Subcutaneous abdominal adipose tissue (tissue), 5 donors: ENCODE measurements at regions not wholly inside any gene's neighbourhood (a gene's known extent, or its start where the extent isn't known, plus 50 kb on each side); places are given as distances from the start of the nearest gene placed in this dataset.
"Not testable (repeated sequence)": the region's sequence is repeated elsewhere in the genome, so short reads cannot be mapped to it uniquely, and the experiment has no call there.

Experiments used
- H3K27ac ChIP-seq: one replicate; pipeline ENCODE4 v1.7.0; 2013; ENCODE audit warnings: low read depth, mild to moderate bottlenecking, inconsistent platforms, low read length, moderate library complexity
- H3K27me3 ChIP-seq, 5 donors: one replicate each; pipeline ENCODE4 v1.7.0; 2013; ENCODE audit warnings: low read length in 5 of 5, inconsistent platforms in 1 of 5; ENCODE audit not compliant: control insufficient read depth in 5 of 5, insufficient read depth in 4 of 5
- H3K36me3 ChIP-seq, 5 donors: one replicate each; pipeline ENCODE4 v1.7.0; 2013; ENCODE audit warnings: low read length in 5 of 5; ENCODE audit not compliant: control insufficient read depth in 5 of 5, insufficient read depth in 5 of 5
- H3K4me1 ChIP-seq, 5 donors: one replicate each; pipeline ENCODE4 v1.7.0; 2013; ENCODE audit warnings: low read length in 5 of 5, mild to moderate bottlenecking in 3 of 5, moderate library complexity in 1 of 5; ENCODE audit not compliant: control insufficient read depth in 5 of 5, insufficient read depth in 5 of 5
- H3K4me3 ChIP-seq, 5 donors: one replicate each; pipeline ENCODE4 v1.7.0; 2013; ENCODE audit warnings: low read length in 5 of 5, low read depth in 1 of 5
- H3K9ac ChIP-seq, 5 donors: one replicate each; pipeline ENCODE4 v1.7.0; 2013; ENCODE audit warnings: low read length in 5 of 5, mild to moderate bottlenecking in 4 of 5, moderate library complexity in 3 of 5
- H3K9me3 ChIP-seq, 5 donors: one replicate each; pipeline ENCODE4 v1.7.0; 2013; ENCODE audit warnings: low read length in 5 of 5; ENCODE audit not compliant: control insufficient read depth in 5 of 5
- donor health status: healthy.
- donor health status: healthy.
- donor health status: healthy.
- donor health status: healthy.
- donor health status: healthy.

GRCh38 chr21:9759972-9760371, 761.4 kb upstream of the TPTE start:
- peaks cover 0 to 15% (median 4%) of the 10 kb centered on the region in 5 donors for H3K9me3 ChIP-seq
- H3K9ac ChIP-seq: no peak overlapping the region

GRCh38 chr21:9760398-9761074, 760.8 kb upstream of the TPTE start:
- H3K9me3 ChIP-seq: peaks cover 0 to 18% (median 4%) of the 10 kb centered on the region in 5 donors
- no peak overlapping the region for H3K27ac ChIP-seq
- peaks cover 0 to 8% (median 0%) of the 10 kb centered on the region in 5 donors for H3K27me3 ChIP-seq
- no peak overlapping the region for H3K4me3 ChIP-seq
- H3K4me1 ChIP-seq: peaks cover 0 to 2% (median 0%) of the 10 kb centered on the region in 5 donors
- no peak overlapping the region for H3K9ac ChIP-seq
- H3K36me3 ChIP-seq: no peaks in the 10 kb centered on the region

More at GRCh38 chr21:9759972-9760371, 761.4 kb upstream of the TPTE start:
- Histone ChIP-seq H3K27me3 (peaks cover 0 to 8% (median 0%) of the 10 kb centered on the region in 5 donors), H3K4me3 (no peak overlapping the region), H3K4me1 (peaks cover 0 to 2% (median 0%) of the 10 kb centered on the region in 5 donors), H3K36me3 (no peaks in the 10 kb centered on the region), H3K27ac (no peak overlapping the region)

GRCh38 chr21:9763306-9763705, 758.1 kb upstream of the TPTE start:
- H3K36me3 ChIP-seq: no peaks in the 10 kb centered on the region
- H3K9me3 ChIP-seq: peaks cover 0 to 30% (median 15%) of the 10 kb centered on the region in 5 donors
- no peak overlapping the region for H3K27ac ChIP-seq

GRCh38 chr21:9763807-9764206, 757.6 kb upstream of the TPTE start:
- no peak overlapping the region for H3K9ac ChIP-seq
- no peaks in the 10 kb centered on the region for H3K36me3 ChIP-seq
- peaks cover 3 to 9% (median 6%) of the 10 kb centered on the region in 5 donors for H3K27me3 ChIP-seq
- H3K4me3 ChIP-seq: no peak overlapping the region
- H3K27ac ChIP-seq: no peak overlapping the region
- H3K9me3 ChIP-seq: peaks cover 0 to 29% (median 15%) of the 10 kb centered on the region in 5 donors
- H3K4me1 ChIP-seq: peaks cover 0 to 2% (median 0%) of the 10 kb centered on the region in 5 donors

More at GRCh38 chr21:9763306-9763705, 758.1 kb upstream of the TPTE start:
- peaks cover 3 to 9% (median 7%) of the 10 kb centered on the region in 5 donors for H3K27me3 ChIP-seq
- H3K9ac ChIP-seq: no peak overlapping the region
- H3K4me1 ChIP-seq: peaks cover 0 to 2% (median 0%) of the 10 kb centered on the region in 5 donors
- no peak overlapping the region for H3K4me3 ChIP-seq

- H3K27me3 ChIP-seq, H3K4me1 ChIP-seq, H3K9ac ChIP-seq, H3K4me3 ChIP-seq, H3K27ac ChIP-seq, H3K36me3 ChIP-seq: not testable (repeated sequence)
- H3K9me3 ChIP-seq: peaks cover 0 to 27% (median 14%) of the 10 kb centered on the region in 5 donors
Measured at GRCh38 chr21:9764294-9764693, 757.1 kb upstream of the TPTE start.

- not testable (repeated sequence) for H3K4me3 ChIP-seq, H3K27me3 ChIP-seq, H3K4me1 ChIP-seq, H3K36me3 ChIP-seq, H3K9ac ChIP-seq, H3K27ac ChIP-seq
- H3K9me3 ChIP-seq: peaks cover 0 to 30% (median 14%) of the 10 kb centered on the region in 5 donors
Measured at GRCh38 chr21:9765538-9765937, 755.8 kb upstream of the TPTE start.

GRCh38 chr21:9766890-9767591, 754.3 kb upstream of the TPTE start:
- H3K27me3 ChIP-seq, H3K4me1 ChIP-seq, H3K27ac ChIP-seq, H3K9ac ChIP-seq, H3K36me3 ChIP-seq, H3K4me3 ChIP-seq: not testable (repeated sequence)
- H3K9me3 ChIP-seq: peaks cover 0 to 38% (median 14%) of the 10 kb centered on the region in 5 donors

- H3K9me3 ChIP-seq: peaks cover 0 to 41% (median 14%) of the 10 kb centered on the region in 5 donors
- H3K9ac ChIP-seq: no peak overlapping the region
- H3K36me3 ChIP-seq: no peaks in the 10 kb centered on the region
- H3K4me1 ChIP-seq: no peaks in the 10 kb centered on the region
- H3K27ac ChIP-seq: no peak overlapping the region
- peak overlapping the region in 1 of 5 donors; percentile 5 for H3K4me3 ChIP-seq
- H3K27me3 ChIP-seq: peaks cover 0 to 9% (median 3%) of the 10 kb centered on the region in 5 donors
Measured at GRCh38 chr21:9767592-9768375, 753.6 kb upstream of the TPTE start.

- not testable (repeated sequence) for H3K36me3 ChIP-seq, H3K27ac ChIP-seq, H3K4me1 ChIP-seq, H3K27me3 ChIP-seq, H3K9ac ChIP-seq
- Histone ChIP-seq H3K4me3 (peak overlapping the region in 1 of 5 donors; percentile 5), H3K9me3 (peaks cover 0 to 38% (median 12%) of the 10 kb centered on the region in 5 donors)
Measured at GRCh38 chr21:9768376-9769130, 752.8 kb upstream of the TPTE start.
